Stimulated activated CD4-positive, alpha-beta T cell treated with anti-CD3 and anti-CD28 coated beads, Interleukin-4, amount 100 ng/mL, for 1 hour (primary cell): ENCODE measurements at regions not wholly inside any gene's neighbourhood (a gene's known extent, or its start where the extent isn't known, plus 50 kb on each side); places are given as distances from the start of the nearest gene placed in this dataset.

Experiments
- DNase-seq: peaks from one replicate; pipeline ENCODE4 v3.0.0-alpha.2; 2020

DNA sequence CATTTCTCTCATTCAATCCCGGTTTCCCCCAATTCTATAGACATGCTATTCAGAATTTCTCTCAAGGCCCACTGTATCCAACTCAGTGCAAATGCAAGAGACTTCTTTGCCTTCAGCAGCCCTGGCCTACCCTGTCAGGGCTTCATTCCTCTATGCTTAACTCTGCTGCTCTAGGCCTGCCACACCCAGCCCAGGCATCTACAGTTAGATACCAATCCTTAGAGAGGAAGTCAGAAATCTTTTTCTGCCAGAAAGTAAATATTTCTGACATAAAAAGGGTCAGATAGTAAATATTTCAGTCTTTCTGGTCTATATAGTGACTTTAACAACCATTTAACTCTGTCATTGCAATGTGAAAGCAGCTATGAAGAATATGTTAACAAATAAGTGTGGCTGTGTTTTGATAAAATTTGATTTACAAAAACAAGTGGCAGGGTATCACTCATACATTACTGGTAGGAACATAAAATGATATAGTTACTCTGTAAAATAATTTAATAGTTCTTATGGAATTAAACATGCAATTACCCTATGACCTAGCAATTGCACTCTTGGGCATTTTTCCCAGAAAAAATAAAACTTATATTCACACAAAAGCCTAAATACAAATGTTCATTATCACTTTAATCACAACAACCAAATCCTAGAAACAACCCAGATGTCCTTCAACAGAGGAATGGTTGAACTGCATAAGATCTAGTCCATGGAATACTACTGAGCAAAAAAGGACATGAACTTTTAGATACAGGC, 942.0 kb downstream of the SQOR start:
- no peak for DNase-seq

- no peak for DNase-seq
Observed at GRCh38 chr15:46577767-46578166, 942.9 kb downstream of the SQOR start.

GRCh38 chr15:46580487-46580886, 945.7 kb downstream of the SQOR start:
- no peak for DNase-seq

- DNase-seq: no peak
Observed at GRCh38 chr15:46580924-46581323, 946.1 kb downstream of the SQOR start.

DNA sequence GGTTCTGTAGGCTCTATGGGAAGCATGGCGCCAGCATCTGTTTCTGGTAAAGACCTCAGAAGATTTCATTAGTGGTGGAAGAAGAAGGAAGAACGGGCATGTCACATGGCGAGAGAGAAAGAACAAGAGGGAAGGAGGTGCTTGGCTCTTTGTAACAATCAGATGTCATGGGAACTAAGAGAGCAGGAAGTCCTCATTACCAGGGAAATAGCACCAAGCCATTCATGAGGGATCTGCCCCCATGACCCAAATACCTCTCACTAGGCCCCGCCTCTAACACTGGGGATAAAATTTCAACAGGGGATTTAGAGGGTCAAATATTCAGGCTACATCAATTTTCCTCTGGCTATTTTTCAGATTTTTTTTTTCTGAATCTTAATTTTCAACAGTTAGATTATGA, 954.3 kb downstream of the SQOR start:
- no peak for DNase-seq

DNA sequence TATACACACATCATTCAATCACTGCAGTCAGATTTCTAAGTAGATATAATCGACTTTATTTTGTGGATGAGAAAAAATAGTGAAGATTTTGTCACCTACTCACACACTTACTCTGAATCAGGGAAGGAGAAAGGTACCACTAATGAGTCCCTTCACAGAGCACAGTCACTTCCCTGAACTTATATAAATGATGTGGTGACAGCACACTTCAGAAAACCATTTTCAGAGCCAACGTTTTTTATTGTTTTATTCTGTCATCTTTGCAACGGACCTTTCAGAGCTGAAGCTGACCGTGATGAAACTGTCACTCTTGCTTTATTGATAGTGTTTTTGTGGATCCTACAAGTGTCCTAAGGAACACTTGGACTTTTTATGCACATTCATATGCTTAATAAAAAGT, 956.6 kb downstream of the SQOR start:
- no peak for DNase-seq

DNA sequence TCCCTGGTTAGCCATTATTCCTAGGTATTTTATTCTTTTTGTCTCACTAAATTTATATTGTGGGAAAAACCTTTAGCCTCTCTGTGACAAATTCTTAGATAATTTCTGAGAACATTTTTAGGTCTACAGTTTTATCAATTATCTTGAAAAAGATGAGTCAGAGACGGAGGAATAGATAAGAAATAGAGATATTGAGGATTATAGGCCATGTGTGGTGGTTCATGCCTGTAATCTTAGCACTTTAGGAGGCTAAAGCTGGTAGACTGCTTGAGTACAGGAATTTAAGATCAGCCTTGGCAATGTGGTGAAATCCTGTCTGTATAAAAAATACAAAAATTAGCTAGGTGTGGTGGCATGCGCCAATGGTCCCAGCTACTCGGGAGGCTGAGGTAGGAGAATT, 960.2 kb downstream of the SQOR start:
- DNase-seq: no peak

DNA sequence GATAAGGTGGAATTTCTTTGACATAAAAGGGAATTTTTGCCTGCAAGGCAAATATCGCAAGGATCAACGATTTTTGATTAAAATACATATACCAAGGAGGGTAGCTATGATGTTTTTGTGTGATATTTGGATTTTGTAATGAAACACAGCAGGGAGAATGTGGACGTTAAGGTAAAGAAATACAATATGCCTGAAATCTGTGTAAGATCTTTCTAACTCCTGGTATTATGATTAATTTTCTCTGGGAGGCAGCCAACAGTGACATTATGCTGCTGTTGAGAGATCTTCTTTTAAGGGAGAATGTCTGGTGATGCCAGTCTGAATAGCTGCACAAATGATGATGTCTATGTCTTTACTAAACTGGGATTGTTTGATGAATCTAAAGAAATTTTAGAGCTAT, 972.2 kb downstream of the SQOR start:
- DNase-seq: no peak

DNA sequence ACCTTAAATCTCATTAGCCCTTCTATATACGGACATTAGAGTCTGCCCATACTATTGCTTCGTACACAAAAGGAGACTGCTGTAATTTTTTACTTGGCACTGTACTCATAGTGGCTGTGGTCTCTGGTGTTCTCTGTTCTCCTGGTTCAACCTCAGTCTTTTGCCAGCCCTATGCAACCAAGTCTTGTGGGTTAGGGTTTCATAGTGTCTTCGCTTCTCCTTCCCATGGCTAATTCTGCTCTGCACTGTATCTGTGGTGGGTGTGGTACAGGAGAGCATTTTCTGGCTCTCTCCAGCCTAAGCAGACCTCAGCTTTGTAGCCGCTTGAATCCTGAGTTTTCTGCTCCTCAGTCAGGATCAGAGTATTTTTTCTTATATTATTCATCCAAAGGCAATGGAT, 981.2 kb downstream of the SQOR start:
- no peak for DNase-seq

GRCh38 chr15:46617507-46617906, 982.7 kb downstream of the SQOR start:
- DNase-seq: no peak

- no peak for DNase-seq
Observed at GRCh38 chr15:46618984-46619383, 984.2 kb downstream of the SQOR start.

- DNase-seq: no peak
Observed at GRCh38 chr15:46620392-46621013, 985.7 kb downstream of the SQOR start.

DNA sequence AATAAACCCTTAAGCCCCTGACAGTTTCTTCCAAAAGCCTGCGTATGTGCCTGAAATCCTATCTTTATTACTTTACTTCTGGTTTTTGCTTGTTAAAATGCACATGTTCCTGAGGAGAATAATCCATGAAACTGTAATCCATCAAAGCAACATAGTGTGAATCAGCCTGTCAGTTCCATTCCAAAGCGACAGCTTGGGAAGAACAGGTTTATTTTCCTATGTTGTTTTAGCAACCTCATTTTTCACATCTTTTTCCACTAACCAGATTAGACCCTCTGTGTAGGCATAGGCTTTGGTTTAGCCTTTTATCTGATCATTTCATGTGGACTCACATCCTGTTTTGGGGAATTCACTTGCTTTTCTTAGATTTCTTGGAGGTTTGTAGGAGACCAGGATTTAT, 988.0 kb downstream of the SQOR start:
- DNase-seq: no peak

DNA sequence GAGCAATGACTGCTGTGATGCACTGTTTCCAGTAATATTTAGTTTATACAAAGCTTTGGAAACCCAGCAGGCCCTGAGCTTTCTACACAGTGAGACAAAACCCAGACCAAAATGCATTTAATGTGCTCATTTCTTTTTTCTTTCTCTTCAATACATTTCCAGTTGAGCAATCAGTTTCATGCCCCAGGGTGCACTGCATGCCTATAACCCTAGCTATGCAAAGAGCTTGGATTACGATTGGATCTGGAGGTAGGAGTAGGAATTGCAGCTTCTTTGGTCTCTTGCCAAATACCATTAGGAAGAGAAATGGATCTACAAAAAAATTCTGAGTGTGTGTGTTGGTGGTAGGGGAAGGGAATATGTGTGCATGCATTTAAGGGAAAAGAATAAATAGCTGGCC, 1001.4 kb downstream of the SQOR start:
- no peak for DNase-seq

DNA sequence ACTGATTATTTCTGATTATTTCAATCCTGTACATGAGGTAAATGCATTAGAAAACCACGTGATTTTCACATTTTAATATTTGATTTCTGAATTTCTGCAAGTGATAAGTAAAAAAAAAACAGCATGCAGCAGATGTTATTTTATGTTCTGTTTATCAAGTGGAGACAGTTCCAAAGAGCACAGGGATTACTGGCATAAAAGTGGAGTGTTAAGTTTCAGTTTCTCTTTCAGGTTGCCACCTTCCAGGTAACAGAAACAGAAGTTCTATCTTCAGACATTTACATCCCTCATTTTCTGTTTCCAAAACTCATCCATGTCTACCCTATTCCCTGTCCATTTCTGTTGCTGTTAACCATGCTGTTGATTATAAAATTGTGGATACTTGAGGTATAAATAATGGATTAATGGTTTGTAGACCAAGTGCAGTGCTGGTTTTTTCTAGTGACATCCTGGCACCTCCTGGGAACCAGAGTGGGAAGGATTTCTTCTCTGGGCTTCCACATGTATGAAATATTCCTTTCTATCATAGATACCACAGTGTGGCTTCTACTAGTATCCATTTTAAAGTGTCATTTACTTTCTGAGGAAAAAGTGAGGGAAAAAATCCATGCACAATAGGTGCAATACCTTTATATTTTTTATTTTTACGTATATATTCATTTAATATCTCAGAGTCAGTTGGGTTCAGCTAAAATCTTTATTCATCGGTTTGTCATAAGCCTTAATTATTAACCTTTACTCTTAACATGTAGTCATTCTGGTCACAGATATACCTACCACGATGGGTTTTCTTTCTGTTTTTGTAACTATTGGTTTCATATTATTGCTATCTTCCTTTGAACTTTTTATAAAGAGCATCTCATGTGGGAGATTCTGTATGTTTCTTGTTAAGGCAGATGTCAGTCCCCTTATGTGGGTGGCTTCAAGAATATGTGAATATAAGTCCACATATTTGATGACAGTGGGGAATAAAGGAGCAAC, 1010.0 kb downstream of the SQOR start:
- no peak for DNase-seq

DNA sequence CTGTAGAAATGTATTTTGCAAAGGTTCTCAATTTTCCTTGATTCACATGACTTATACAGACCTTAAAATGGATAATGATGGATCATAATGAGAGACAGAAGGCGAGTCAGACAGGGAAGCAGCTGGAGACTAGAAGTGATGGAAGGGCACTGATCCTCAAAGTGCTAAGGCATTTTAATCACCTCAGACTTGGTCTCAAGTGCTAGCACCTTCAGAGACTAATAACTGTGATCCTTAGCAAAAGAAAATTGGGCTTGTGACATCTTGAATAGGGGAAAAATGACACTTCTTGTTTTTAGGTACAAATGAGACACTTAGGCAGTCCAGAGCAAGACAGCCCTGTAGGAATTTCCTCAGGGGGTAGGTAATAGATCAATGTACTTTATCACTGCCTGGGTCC, 1011.7 kb downstream of the SQOR start:
- DNase-seq: no peak

- no peak for DNase-seq
Observed at GRCh38 chr15:46647046-46647445, 1012.2 kb downstream of the SQOR start.

DNA sequence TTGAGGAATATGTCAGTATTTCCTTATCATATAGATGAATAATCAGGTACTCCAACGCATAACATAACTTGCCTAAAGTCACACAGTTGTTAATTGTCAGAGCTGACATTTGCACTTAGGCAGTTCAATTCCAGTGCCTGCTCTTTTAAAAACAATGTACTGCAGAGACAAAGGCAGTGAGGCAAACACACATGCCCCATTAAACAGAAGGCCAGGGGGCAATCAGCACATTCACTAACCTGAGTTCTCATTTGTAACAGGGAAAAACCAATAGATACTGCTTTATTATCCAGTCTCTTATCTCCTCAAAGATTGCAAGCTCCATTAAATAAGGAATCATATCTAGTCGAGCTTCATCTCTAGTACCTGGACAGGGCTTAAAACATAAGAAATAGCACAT, 1017.4 kb downstream of the SQOR start:
- no peak for DNase-seq

- DNase-seq: no peak
Observed at GRCh38 chr15:46654993-46655392, 1020.2 kb downstream of the SQOR start.

- DNase-seq: no peak
Observed at GRCh38 chr15:46660096-46660842, 1025.4 kb downstream of the SQOR start.

DNA sequence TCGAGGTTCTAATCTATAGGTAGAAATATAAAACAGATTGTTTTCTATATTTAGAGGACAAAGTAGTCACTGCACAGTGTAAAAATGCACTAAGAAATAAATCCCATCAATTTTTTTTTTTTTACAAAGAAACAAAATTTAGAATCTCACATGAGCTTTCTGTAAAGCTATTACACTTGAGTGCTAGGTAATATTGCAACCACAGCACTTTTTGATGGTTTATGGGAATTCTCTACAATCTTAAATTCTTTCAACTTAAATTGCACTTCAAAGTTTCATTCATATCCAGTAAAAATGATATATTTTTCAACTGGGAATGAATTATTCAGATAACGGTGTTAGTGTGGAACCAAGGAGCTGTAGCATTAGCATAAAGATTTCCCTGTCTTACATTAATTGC, 1035.4 kb downstream of the SQOR start:
- DNase-seq: no peak

GRCh38 chr15:46671336-46671735, 1036.5 kb downstream of the SQOR start:
- DNase-seq: no peak

- no peak for DNase-seq
Observed at GRCh38 chr15:46672041-46672440, 1037.2 kb downstream of the SQOR start.
